SKM-1 treated with dmso at 0.1 percent for 144 hours (cell line): ENCODE measurements at regions not wholly inside any gene's neighbourhood (a gene's known extent, or its start where the extent isn't known, plus 50 kb on each side); places are given as distances from the start of the nearest gene placed in this dataset.
"Not testable (repeated sequence)": the region's sequence is repeated elsewhere in the genome, so short reads cannot be mapped to it uniquely, and the experiment has no call there.

Experiments
- DNase-seq: peaks from one replicate; lab custom pipeline; 2025; ENCODE audit not compliant: unreplicated experiment; lab: John Stamatoyannopoulos, UW

DNA sequence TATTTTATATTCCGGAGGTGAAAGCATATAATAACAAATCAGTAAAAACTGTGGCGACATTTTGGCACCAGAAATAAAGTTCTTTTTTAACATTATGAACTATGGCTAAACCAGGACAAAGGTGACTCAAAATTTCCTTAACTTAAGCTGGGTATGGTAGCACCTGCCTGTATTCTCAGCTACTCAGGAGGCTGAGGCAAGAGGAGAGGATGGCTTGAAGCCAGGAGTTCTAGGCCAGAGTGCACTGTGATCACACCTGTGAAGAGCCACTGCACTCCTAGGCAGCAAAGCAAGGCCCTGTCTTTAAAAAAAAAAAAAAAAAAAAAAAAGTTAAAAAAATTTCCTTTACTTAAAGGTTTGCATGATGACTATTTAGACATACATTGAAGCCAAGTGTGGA lies 63.0 kb upstream of the KIF2A start:
- DNase-seq = not testable (repeated sequence)

DNA sequence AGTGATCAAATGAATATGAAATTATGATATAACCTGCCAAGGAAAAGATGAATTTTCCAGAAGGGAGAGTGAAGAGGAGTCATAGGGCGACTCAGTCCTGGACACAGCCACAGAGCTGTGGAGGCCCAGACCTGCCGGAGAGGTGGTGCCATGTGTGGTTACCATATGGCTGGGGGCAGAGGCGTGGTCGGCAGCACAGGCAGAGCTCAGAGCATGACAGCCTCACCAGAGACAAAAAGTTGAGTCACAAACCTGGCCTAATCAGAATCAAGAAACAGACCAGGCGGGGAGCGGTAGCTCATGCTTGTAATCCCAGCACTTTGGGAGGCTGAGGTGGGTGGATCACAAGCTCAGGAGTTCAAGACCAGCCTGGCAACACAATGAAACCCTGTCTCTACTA lies 57.8 kb upstream of the KIF2A start:
- not testable (repeated sequence) for DNase-seq

DNA sequence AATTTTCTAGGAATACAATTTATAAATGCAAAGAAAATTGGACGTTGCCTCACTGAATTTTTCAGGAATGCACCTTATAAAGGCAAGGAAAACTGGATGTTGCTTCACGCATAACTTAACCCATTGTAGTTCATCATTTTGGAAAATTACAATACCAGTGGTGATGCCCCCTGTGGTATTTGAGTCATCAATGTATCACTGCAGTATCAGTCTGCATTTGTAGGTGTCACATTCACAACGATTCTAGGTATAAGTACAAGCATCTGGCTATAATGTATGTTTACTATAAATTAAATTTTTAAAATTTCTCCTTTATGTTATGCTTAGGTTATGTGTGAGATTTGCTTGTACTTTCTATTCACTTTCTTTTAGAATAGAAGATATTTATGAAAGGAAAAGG lies 55.9 kb upstream of the KIF2A start:
- not testable (repeated sequence) for DNase-seq

DNA sequence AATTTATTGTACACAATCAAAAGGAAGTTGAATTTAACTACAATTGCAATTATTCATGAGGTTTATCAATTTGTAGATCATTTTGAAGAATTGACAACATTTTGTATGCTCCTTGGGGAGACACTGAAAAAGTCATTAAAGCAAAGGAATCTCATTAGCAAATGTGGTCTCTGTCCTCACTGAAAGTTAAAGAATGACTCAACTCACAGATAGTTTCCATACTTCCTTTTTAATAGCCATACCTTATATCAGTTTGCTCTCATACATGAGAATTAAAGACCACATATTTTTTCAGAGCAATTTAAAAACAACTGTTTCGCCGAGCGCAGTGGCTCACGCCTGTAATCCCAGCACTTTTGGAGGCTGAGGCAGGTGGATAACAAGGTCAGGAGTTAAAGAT lies 55.1 kb upstream of the KIF2A start:
- DNase-seq = not testable (repeated sequence)

DNA sequence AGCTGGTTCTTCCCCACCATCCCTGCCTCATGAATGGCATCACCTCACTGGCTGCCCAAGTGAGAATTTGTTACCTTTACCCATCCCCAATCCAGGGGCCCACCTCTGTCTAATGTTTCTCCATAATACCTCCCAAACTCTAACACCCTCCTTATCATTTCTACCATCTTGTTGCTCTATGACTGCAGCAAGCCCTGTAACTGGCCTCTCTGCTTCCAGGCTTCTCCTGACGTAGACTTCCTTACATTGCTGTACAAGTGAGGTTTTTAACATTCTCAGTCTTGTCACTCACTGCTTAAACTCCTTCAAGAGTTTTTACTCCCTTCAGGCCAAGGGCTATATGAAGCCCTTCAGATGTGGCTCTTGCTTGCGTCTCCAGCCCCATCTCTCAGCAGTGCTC lies 53.5 kb upstream of the KIF2A start:
- DNase-seq = not testable (repeated sequence)

DNA sequence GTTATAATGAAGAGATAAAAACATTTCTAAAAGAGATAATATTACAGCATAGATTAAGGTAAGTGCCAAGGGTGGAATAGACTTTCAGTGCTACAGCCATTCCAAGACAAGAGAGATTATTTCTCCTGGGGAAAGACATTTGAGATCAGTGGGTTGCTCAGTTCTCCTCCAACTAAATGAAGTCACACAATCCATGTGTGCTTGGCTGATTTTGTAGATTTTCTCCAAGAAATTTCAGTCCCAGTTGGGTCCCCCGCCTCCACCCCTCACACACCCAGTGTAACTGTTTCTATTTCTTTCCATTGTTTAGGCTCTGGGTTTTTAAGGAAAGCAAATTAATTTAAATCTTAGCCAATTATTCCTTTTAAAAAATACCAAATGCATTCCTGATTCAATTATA lies 50.5 kb upstream of the KIF2A start:
- DNase-seq = not testable (repeated sequence)

DNA sequence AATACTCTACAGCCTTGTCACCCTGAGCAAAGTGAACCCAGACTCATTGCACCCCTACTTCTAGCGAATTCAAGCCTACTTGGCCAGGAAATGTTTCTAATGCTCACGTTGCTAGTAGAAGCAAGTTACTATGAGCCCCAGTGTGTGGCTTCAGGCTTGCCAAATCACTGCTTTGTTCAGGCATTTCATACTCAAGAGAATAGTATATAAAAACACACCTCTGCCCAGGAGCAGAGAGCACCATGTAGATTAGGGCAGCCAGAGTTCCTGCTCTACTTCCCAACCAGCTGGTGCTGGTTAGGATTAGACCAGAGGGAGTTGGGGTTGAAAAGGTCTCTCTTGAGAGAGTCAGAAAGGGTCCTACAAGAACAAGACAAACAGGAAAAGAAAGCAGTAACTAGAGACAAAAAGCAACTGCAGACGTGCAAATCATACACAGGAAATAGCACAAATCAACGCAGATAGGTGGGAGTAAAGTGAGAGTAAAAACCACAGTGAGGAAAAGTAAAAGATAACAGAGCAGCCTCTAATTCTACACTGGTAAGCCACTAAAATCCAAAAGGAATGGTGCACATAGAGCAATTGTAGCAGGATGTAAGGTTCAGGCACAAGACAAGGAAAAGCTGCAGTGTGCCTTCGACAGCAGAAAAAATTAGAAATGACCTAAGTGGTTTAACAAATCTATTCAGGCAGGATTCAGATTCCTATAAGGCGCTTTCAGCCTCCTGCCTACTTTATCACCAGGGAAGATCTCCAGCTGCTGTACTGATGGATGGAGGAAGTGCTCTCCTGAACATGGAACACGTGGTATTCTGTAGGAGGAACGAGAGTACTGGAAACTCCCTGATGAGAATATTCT lies 49.6 kb upstream of the KIF2A start:
- peak; percentile 9 for DNase-seq
